ENCODE measurements at regions not wholly inside any gene's neighbourhood (a gene's known extent, or its start where the extent isn't known, plus 50 kb on each side); places are given as distances from the start of the nearest gene placed in this dataset.

- no peak overlapping the region for H3K4me3 ChIP-seq (ENCODE audit: low read depth, low read length)
- no peak for TF ChIP-seq CTCF (IDR thresholded peaks at IDR 0.05; ENCODE audit: insufficient read depth, low read depth, low read length, missing control alignments)
- DNase-seq (ENCODE audit: low read depth), result no peak
Measured at GRCh38 chr6:213284-213683, 79.0 kb upstream of the DUSP22 start.

DNA sequence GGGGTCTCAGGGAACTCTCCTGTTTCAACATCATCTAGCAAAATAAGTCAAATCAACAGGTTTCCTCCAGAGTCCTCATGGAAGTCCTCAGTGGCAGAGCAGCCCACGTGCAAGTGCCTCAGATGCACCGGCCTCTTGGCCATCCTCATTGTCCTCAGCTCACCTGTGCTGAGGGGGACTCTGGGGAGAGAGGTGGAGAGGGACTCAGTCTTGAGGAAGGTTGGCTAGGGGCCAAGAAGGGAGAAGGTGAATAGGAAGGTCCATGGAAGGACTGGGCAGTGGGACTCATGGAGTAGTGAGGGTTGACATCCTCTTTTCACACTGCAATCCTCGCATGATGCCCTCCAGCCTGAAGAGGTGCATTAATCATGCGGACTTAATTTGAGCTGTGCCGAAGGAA lies 77.9 kb upstream of the DUSP22 start:
- no peak for TF ChIP-seq CTCF (IDR thresholded peaks at IDR 0.05; ENCODE audit: insufficient read depth, low read depth, low read length, missing control alignments)

GRCh38 chr6:215335-216034 lies 76.8 kb upstream of the DUSP22 start:
- no peak overlapping the region for H3K4me3 ChIP-seq (ENCODE audit: low read depth, low read length)
- no peak for TF ChIP-seq CTCF (IDR thresholded peaks at IDR 0.05; ENCODE audit: insufficient read depth, low read depth, low read length, missing control alignments)
- DNase-seq (ENCODE audit: low read depth), result peak; percentile 57

More for the DNA sequence above, 77.9 kb upstream of the DUSP22 start:
- H3K4me3 ChIP-seq (ENCODE audit: low read depth, low read length), result no peak overlapping the region
- no peak for DNase-seq (ENCODE audit: low read depth)

DNA sequence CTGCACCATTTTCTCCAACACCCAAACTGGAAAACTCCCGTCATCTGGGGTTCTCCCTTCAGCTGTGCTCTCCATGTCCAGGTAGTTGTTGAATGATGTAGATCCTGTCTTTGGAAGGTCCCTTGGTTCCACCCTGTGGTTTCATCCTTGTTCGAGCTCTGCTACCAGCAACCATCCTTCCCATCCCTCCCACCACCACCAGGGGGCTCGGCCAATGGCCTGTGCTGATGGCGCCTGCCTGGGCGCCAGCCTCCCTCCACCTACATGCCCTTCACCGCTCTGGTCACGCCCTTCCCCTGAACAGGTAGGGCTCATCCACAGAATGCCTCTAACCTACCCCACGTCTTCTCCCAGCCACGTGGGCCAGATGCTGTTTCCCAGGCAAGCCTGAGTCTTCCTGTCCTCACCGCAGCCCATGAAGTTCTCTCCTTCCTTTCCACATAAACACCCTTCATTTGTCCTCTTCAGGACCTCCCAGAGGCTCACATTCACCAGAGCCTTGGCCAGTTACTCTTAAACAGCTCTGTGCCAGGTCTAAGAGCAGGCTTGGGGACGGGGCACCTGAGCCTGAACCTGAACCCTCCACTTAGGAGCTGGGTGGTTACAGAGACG lies 75.1 kb upstream of the DUSP22 start:
- TF ChIP-seq CTCF (IDR thresholded peaks at IDR 0.05; ENCODE audit: insufficient read depth, low read depth, low read length, missing control alignments), result peak; percentile 90
- peak overlapping the region; percentile 46 for H3K4me3 ChIP-seq (ENCODE audit: low read depth, low read length)

GRCh38 chr6:218153-219018 lies 73.9 kb upstream of the DUSP22 start:
- peak overlapping the region; percentile 46 for H3K4me3 ChIP-seq (ENCODE audit: low read depth, low read length)
- peak; percentile 92 for DNase-seq (ENCODE audit: low read depth)
- peak; percentile 28 for TF ChIP-seq CTCF (IDR thresholded peaks at IDR 0.05; ENCODE audit: insufficient read depth, low read depth, low read length, missing control alignments)

More for the DNA sequence above, 75.1 kb upstream of the DUSP22 start:
- peak; percentile 88 for DNase-seq (ENCODE audit: low read depth)

GRCh38 chr6:219019-219570 lies 73.2 kb upstream of the DUSP22 start:
- H3K4me3 ChIP-seq (ENCODE audit: low read depth, low read length), result peak overlapping the region; percentile 46
- no peak for TF ChIP-seq CTCF (IDR thresholded peaks at IDR 0.05; ENCODE audit: insufficient read depth, low read depth, low read length, missing control alignments)
- peak; percentile 68 for DNase-seq (ENCODE audit: low read depth)

Data from GM12865 (cell line).